ENCODE measurements at regions not wholly inside any gene's neighbourhood (a gene's known extent, or its start where the extent isn't known, plus 50 kb on each side); places are given as distances from the start of the nearest gene placed in this dataset.

GRCh38 chr22:48895336-48895735 is 932.3 kb downstream of the BRD1 start:
- Histone ChIP-seq H2BK5ac (ENCODE audit: low read depth, low read length, poor library complexity, severe bottlenecking) (no peak overlapping the region), H4K91ac (ENCODE audit: insufficient read depth, low read depth, low read length) (no peak overlapping the region), H3K79me1 (ENCODE audit: low read depth in 1 of 2, low read length in 2 of 2) (no peaks in the 10 kb centered on the region), H3K9ac (ENCODE audit: low read depth, low read length) (no peak overlapping the region), H2BK20ac (ENCODE audit: low read depth, low read length) (no peak overlapping the region), H4K8ac (ENCODE audit: low read depth in 2 of 2, low read length in 2 of 2) (no peak overlapping the region), H2BK15ac (ENCODE audit: low read depth, low read length) (no peak overlapping the region), H2AK9ac (replicated peaks; ENCODE audit: low read depth, low read length, poor library complexity) (no peak overlapping the region), H3K4me3 (ENCODE audit: insufficient read depth, low read depth, low read length) (no peak overlapping the region), H3K9me3 (ENCODE audit: control insufficient read depth, insufficient read depth, low read length) (peaks cover 76% of the 10 kb centered on the region), H3K23ac (ENCODE audit: low read depth, low read length) (no peak overlapping the region), H3K4me1 (ENCODE audit: control insufficient read depth, insufficient read depth, low read length) (no peaks in the 10 kb centered on the region), H3K18ac (ENCODE audit: low read depth, low read length) (no peak overlapping the region), H2BK120ac (ENCODE audit: low read depth, low read length) (no peak overlapping the region), H2AK5ac (ENCODE audit: low read depth, low read length) (no peak overlapping the region), H3K56ac (ENCODE audit: extremely low read depth, insufficient read depth, low read length) (no peak overlapping the region), H3K4ac (ENCODE audit: low read depth, low read length) (no peak overlapping the region), H3K36me3 (ENCODE audit: control insufficient read depth, insufficient read depth, low read length) (no peaks in the 10 kb centered on the region), H4K5ac (ENCODE audit: low read depth, low read length) (no peak overlapping the region), H3K27ac (ENCODE audit: insufficient read depth, low read length) (no peak overlapping the region), H2AFZ (replicated peaks; ENCODE audit: low read length, poor library complexity) (no peak overlapping the region), H3K14ac (replicated peaks; ENCODE audit: low read depth, low read length) (no peak overlapping the region), H3K27me3 (ENCODE audit: control insufficient read depth, insufficient read depth, low read length) (no peaks in the 10 kb centered on the region), H3K9me1 (ENCODE audit: insufficient read depth, low read length) (no peaks in the 10 kb centered on the region), H4K20me1 (ENCODE audit: insufficient read depth, low read length) (no peaks in the 10 kb centered on the region), H3K4me2 (ENCODE audit: low read depth, low read length) (no peak overlapping the region)
- ATAC-seq (ENCODE audit: low read depth) (no peak), DNase-seq (no peak)
- no CpG with 5 or more reads among the region's 9 CpGs for WGBS, 2 experiments (ENCODE audit: extremely low coverage in 2 of 2, insufficient read length in 1 of 2)
- CTCF ChIA-PET, result no interaction called here
- POLR2A ChIA-PET (ENCODE audit: unreplicated experiment), result no interaction called here
- in situ Hi-C loops (cut with MboI; ENCODE audit: low sequenced_read_pairs), result no loop called here
- intact Hi-C loops (cut with micrococcal nuclease), result no loop called here
- dilution Hi-C loops (cut with HindIII; ENCODE audit: low sequenced_read_pairs, unreplicated experiment), result no loop called here
- no peak for TF ChIP-seq NFE2L2 (IDR thresholded peaks at IDR 0.05; ENCODE audit: low read depth, low read length)
- no peak for TF ChIP-seq MAZ (IDR thresholded peaks at IDR 0.05; ENCODE audit: borderline replicate concordance, low read depth, low read length)
- TF ChIP-seq POLR2A (IDR thresholded peaks at IDR 0.05; ENCODE audit: low read depth, low read length), result no peak
- no peak for TF ChIP-seq RFX5 (IDR thresholded peaks at IDR 0.05; ENCODE audit: low read depth, low read length)
- no peak for TF ChIP-seq MXI1 (IDR thresholded peaks at IDR 0.05; ENCODE audit: borderline replicate concordance, low read depth, low read length)
- TF ChIP-seq MAFK (IDR thresholded peaks at IDR 0.05; ENCODE audit: low read depth, low read length), result no peak
- no peak for TF ChIP-seq CEBPB (IDR thresholded peaks at IDR 0.05; ENCODE audit: low read depth, low read length)
- TF ChIP-seq FOS (IDR thresholded peaks at IDR 0.05; ENCODE audit: low read depth, low read length), result no peak
- no peak for TF ChIP-seq RCOR1 (IDR thresholded peaks at IDR 0.05; ENCODE audit: insufficient replicate concordance, low read length)
- no peak for TF ChIP-seq USF2 (IDR thresholded peaks at IDR 0.05; ENCODE audit: low read depth, low read length)
- no peak for TF ChIP-seq CTCF (conservative IDR thresholded peaks at IDR 0.05; ENCODE audit: low read depth, low read length)
- no peak for TF ChIP-seq BHLHE40 (IDR thresholded peaks at IDR 0.05; ENCODE audit: low read depth, low read length)
- TF ChIP-seq RAD21 (IDR thresholded peaks at IDR 0.05; ENCODE audit: low read length), result no peak
- no peak for TF ChIP-seq CHD1 (IDR thresholded peaks at IDR 0.05; ENCODE audit: low read depth, low read length)
- no TSS peak for BruUV-seq (replicated peaks)

All from IMR-90 (cell line).